Osteocyte (in vitro differentiated cells): ENCODE measurements at regions not wholly inside any gene's neighbourhood (a gene's known extent, or its start where the extent isn't known, plus 50 kb on each side); places are given as distances from the start of the nearest gene placed in this dataset.

Experiments used
- DNase-seq: peaks from one replicate; pipeline ENCODE4 v3.0.0; 2021; ENCODE audit warnings: mixed read lengths; ENCODE audit not compliant: unreplicated experiment; ENCODE audit errors: extremely low spot score
- H3K27ac Mint-ChIP-seq: one replicate; pipeline ENCODE4 v1.8.0; 2021; ENCODE audit warnings: mild to moderate bottlenecking, mixed read lengths; ENCODE audit not compliant: unreplicated experiment
- H3K27me3 Mint-ChIP-seq: one replicate; pipeline ENCODE4 v1.8.0; 2021; ENCODE audit warnings: mixed read lengths; ENCODE audit not compliant: unreplicated experiment
- H3K36me3 Mint-ChIP-seq: one replicate; pipeline ENCODE4 v1.8.0; 2021; ENCODE audit warnings: mixed read lengths; ENCODE audit not compliant: unreplicated experiment
- H3K4me1 Mint-ChIP-seq: one replicate; pipeline ENCODE4 v1.8.0; 2021; ENCODE audit warnings: mixed read lengths; ENCODE audit not compliant: unreplicated experiment
- H3K4me3 Mint-ChIP-seq: one replicate; pipeline ENCODE4 v1.8.0; 2021; ENCODE audit warnings: mild to moderate bottlenecking, moderate library complexity, mixed read lengths; ENCODE audit not compliant: unreplicated experiment
- H3K9me3 Mint-ChIP-seq: one replicate; pipeline ENCODE4 v1.8.0; 2021; ENCODE audit warnings: mixed read lengths; ENCODE audit not compliant: unreplicated experiment
- TF ChIP-seq, protein P1 (sequence below): fragments of 200-600 bp; sonication (generic); IDR thresholded peaks from 2 replicates; pipeline ENCODE4 v1.5.0; 2021; ENCODE audit warnings: antibody characterized with exemption, mild to moderate bottlenecking, moderate library complexity

DNA sequence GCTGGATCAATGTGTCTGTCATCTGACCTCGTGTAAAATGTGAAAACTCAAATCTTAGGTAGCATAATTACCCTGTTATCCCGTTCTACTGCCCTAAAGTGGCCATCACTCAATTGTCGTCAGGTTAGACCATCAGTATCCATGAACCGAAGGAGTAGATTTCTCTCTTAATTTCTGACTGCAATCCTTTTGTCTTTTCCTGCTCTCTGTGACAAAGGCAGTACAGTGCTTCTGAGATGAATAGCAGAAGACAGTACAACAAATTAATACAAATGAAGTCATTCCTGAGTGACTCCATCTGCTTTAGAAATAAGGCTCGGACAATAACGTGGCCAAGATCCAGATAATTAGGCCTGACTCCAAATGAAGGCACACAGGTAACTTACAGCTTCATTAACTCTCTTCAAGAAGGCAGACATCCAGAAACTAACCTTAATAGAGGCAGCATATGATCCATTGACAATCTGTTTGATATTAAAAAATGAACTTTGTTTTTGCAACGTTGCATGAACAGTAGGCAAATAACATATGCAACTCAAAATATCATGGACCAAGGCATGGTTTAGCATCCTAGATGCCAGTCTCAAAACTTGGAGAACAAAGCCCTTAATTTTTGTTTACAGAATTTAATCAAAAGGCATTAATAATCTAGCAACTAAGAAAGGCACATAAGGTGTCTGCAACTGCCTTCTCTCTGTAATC, 96.7 kb upstream of the CDH20 start:
- Mint-ChIP-seq H3K4me1 (no peaks in the 10 kb centered on the region), H3K27me3 (peaks cover 23% of the 10 kb centered on the region), H3K9me3 (no peaks in the 10 kb centered on the region), H3K27ac (no peak overlapping the region), H3K4me3 (no peak overlapping the region), H3K36me3 (no peaks in the 10 kb centered on the region)
- no peak for DNase-seq
- TF ChIP-seq, protein P1, sequence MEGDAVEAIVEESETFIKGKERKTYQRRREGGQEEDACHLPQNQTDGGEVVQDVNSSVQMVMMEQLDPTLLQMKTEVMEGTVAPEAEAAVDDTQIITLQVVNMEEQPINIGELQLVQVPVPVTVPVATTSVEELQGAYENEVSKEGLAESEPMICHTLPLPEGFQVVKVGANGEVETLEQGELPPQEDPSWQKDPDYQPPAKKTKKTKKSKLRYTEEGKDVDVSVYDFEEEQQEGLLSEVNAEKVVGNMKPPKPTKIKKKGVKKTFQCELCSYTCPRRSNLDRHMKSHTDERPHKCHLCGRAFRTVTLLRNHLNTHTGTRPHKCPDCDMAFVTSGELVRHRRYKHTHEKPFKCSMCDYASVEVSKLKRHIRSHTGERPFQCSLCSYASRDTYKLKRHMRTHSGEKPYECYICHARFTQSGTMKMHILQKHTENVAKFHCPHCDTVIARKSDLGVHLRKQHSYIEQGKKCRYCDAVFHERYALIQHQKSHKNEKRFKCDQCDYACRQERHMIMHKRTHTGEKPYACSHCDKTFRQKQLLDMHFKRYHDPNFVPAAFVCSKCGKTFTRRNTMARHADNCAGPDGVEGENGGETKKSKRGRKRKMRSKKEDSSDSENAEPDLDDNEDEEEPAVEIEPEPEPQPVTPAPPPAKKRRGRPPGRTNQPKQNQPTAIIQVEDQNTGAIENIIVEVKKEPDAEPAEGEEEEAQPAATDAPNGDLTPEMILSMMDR, result no peak

DNA sequence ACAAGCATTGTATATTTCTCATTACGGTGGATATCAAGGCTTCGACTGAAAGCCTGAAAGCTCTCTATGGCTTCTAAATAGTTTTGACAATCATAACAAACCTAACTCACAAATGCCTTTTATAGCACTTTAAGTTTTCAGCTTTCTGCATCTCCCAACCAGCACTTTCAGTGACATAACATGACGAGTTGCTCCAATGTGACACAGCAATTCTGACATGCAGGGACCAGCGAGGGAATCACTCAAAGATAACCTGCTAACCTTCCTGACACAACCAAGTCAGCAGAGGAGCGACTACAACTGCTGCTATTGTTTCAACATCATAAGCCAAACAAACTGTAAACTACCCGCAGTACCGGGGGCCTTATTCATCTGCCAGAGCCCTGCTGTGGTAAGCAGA, 95.7 kb upstream of the CDH20 start:
- TF ChIP-seq, protein P1, result no peak
- DNase-seq, result no peak
- peaks cover 18% of the 10 kb centered on the region for H3K27me3 Mint-ChIP-seq
- H3K27ac Mint-ChIP-seq, result no peak overlapping the region
- H3K36me3 Mint-ChIP-seq, result no peaks in the 10 kb centered on the region
- H3K4me3 Mint-ChIP-seq, result no peak overlapping the region
- H3K9me3 Mint-ChIP-seq, result no peaks in the 10 kb centered on the region
- H3K4me1 Mint-ChIP-seq, result no peaks in the 10 kb centered on the region

DNA sequence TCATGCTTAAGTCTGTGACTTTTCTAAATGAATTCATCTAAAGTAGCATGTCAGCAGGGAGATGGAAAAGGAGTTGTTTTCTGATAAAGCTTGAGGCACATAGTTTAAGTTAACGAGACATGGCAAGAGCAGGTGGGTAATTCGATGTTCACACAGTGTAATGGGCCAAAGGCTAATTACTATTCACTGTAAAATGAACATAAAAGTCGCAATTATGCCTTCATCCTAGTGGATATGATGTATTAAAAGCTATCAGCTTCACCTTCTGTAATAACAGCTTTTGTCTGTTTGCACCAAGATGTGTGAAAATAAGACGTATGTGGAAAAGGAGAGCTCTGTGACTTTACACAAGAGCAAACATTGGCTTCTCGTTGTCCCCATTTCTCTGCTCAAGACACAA, 94.2 kb upstream of the CDH20 start:
- peaks cover 11% of the 10 kb centered on the region for H3K27me3 Mint-ChIP-seq
- no peak for DNase-seq
- no peak overlapping the region for H3K4me3 Mint-ChIP-seq
- no peaks in the 10 kb centered on the region for H3K4me1 Mint-ChIP-seq
- no peaks in the 10 kb centered on the region for H3K36me3 Mint-ChIP-seq
- no peaks in the 10 kb centered on the region for H3K9me3 Mint-ChIP-seq
- TF ChIP-seq, protein P1, result no peak
- H3K27ac Mint-ChIP-seq, result no peak overlapping the region

DNA sequence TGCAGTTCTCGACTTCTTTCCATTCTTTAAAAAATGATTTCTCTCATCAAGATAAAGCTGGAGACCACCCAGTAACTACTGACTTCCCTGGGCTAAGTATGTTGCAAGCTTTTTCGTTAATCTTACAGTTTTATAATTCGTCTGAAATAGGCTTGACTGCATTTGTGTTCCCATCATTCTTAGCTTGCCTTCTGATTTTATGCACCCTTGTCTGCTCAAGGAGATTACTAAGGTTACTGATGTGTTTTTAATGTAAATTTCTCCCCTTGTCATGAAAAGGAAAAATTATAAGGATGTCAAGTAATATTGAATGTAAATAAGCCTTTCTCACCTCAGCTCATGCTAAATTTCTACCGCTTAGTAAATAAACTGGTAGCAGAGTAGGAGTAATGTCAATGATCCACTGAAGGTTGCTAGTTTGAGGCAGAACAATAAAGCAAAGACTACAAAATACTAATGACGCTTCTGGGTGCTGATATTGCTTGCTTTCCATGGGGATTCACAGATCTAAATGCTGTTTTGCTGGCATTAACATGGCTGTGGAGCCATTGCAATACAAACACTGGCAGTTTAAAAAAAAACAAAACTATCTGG, 91.9 kb upstream of the CDH20 start:
- Mint-ChIP-seq H3K9me3 (no peaks in the 10 kb centered on the region), H3K4me1 (no peaks in the 10 kb centered on the region), H3K4me3 (no peak overlapping the region), H3K36me3 (no peaks in the 10 kb centered on the region), H3K27ac (no peak overlapping the region), H3K27me3 (peaks cover 10% of the 10 kb centered on the region)
- DNase-seq, result no peak
- TF ChIP-seq, protein P1, result no peak

DNA sequence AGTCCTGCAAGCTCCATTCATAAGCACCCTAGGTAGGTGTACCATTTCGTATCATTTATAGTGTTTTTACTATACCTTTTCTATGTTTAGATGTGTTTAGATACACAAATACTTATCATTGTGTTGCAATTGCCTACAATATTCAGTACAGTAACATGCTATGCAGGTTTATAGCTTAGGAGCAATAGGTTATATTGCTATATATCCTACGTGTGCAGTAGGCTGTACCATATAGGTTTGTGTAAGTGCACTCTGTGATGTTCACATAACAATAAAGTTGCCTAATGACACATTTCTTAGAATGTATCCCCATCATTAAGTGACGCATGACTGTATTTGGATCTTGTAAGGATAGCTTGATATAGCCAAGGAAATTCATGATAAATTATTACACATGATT, 88.6 kb upstream of the CDH20 start:
- H3K4me3 Mint-ChIP-seq, result no peak overlapping the region
- TF ChIP-seq, protein P1, result no peak
- H3K27ac Mint-ChIP-seq, result no peak overlapping the region
- H3K36me3 Mint-ChIP-seq, result no peaks in the 10 kb centered on the region
- H3K4me1 Mint-ChIP-seq, result no peaks in the 10 kb centered on the region
- DNase-seq, result no peak
- H3K9me3 Mint-ChIP-seq, result no peaks in the 10 kb centered on the region
- peaks cover 11% of the 10 kb centered on the region for H3K27me3 Mint-ChIP-seq
